Activated T-cell treated with anti-CD3 and anti-CD28 coated beads for 24 hours (primary cell): ENCODE measurements at regions not wholly inside any gene's neighbourhood (a gene's known extent, or its start where the extent isn't known, plus 50 kb on each side); places are given as distances from the start of the nearest gene placed in this dataset.
"Not testable (repeated sequence)": the region's sequence is repeated elsewhere in the genome, so short reads cannot be mapped to it uniquely, and the experiment has no call there.

Source experiments
- DNase-seq: peaks from one replicate; pipeline ENCODE4 v3.0.0-alpha.2; 2020; ENCODE audit warnings: low read depth

- no peak for DNase-seq
Observed at GRCh38 chr12:97714107-97714563, 251.5 kb downstream of the RMST start.

- DNase-seq, result no peak
Observed at GRCh38 chr12:97716356-97716755, 253.8 kb downstream of the RMST start.

GRCh38 chr12:97723801-97724200 is 261.2 kb downstream of the RMST start:
- DNase-seq, result not testable (repeated sequence)

GRCh38 chr12:97745406-97746101 is 282.9 kb downstream of the RMST start:
- no peak for DNase-seq

GRCh38 chr12:97748298-97748697 is 285.7 kb downstream of the RMST start:
- no peak for DNase-seq

GRCh38 chr12:97751704-97752103 is 289.1 kb downstream of the RMST start:
- DNase-seq, result no peak

GRCh38 chr12:97752129-97752528 is 289.5 kb downstream of the RMST start:
- DNase-seq, result no peak

- no peak for DNase-seq
Observed at GRCh38 chr12:97753332-97753731, 290.7 kb downstream of the RMST start.

GRCh38 chr12:97754306-97754705 is 291.7 kb downstream of the RMST start:
- no peak for DNase-seq

- no peak for DNase-seq
Observed at GRCh38 chr12:97756066-97756666, 293.6 kb downstream of the RMST start.

- DNase-seq, result no peak
Observed at GRCh38 chr12:97756741-97757140, 294.1 kb downstream of the RMST start.

- no peak for DNase-seq
Observed at GRCh38 chr12:97757481-97758193, 295.0 kb downstream of the RMST start.

- DNase-seq, result no peak
Observed at GRCh38 chr12:97758194-97758501, 295.5 kb downstream of the RMST start.

GRCh38 chr12:97758586-97758985 is 296.0 kb downstream of the RMST start:
- DNase-seq, result no peak

- no peak for DNase-seq
Observed at GRCh38 chr12:97760601-97761000, 298.0 kb downstream of the RMST start.

GRCh38 chr12:97763113-97763512 is 300.5 kb downstream of the RMST start:
- no peak for DNase-seq

GRCh38 chr12:97764700-97765099 is 302.1 kb downstream of the RMST start:
- no peak for DNase-seq

- DNase-seq, result no peak
Observed at GRCh38 chr12:97767347-97767746, 304.7 kb downstream of the RMST start.

- DNase-seq, result no peak
Observed at GRCh38 chr12:97778111-97778510, 315.5 kb downstream of the RMST start.

GRCh38 chr12:97781342-97781741 is 318.7 kb downstream of the RMST start:
- no peak for DNase-seq

- no peak for DNase-seq
Observed at GRCh38 chr12:97784904-97785303, 322.3 kb downstream of the RMST start.

GRCh38 chr12:97790281-97790680 is 327.7 kb downstream of the RMST start:
- DNase-seq, result no peak

- no peak for DNase-seq
Observed at GRCh38 chr12:97797473-97797872, 334.9 kb downstream of the RMST start.
